AG20443 (cell line): ENCODE measurements at regions not wholly inside any gene's neighbourhood (a gene's known extent, or its start where the extent isn't known, plus 50 kb on each side); places are given as distances from the start of the nearest gene placed in this dataset.
"Not testable (repeated sequence)": the region's sequence is repeated elsewhere in the genome, so short reads cannot be mapped to it uniquely, and the experiment has no call there.

ENCODE experiments used
- DNase-seq: peaks from one replicate; pipeline ENCODE4 v3.0.0; 2012; ENCODE audit warnings: low spot score, mixed read lengths

DNA sequence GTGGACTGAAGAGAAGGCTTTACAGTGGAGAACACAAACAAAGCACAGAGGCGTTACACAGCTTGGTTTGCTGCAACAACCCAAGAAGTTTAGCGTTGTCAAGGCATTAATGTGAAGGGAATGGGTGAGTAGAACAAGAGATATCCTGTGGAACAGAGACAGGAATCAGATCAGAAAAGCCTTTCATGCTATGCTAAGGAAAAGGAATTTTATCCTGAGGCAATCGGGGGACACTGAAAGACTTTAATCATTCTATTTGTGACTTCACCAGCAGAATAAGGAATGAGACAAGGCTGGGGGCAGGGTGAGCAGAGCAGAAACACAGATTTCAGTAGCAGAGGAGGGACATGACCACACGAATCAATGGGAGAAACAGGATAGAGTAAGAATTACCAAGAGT is 600.7 kb downstream of the IRS1 start:
- no peak for DNase-seq

DNA sequence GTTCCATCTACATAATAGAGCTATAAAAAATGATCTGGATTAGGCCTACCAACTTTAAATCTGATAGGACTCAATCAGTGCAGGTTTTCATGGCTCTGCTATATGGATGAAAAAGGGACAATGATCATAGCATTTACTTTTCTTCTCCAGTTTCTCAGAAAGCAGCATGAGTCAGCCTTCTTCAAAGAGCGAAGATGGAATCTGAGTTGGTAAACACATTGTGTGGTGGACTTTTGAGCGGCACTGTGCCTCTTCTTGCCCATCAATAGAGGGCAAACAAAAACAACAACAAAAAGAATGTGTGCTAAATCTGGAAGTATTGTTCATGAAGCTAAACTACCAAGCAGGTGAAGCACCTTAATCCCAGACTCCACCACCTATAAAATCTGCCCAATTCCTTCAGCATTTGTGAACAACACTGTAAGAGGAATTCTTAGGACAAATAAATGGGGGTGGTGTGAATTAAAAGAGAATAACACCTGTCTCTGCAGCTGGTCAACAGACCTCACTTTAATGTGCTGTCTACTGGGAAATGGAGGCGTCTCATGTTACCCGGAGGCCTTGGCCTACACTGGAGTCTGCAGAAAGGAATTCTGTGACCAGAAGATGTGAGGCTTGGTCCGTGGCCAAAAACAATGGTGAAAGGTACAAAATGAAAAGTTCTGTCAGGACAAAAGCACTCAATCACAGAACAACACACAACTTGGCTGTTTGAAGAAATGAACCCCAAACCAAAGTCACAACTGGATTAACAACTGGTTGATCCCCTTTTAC is 609.0 kb downstream of the IRS1 start:
- DNase-seq, result no peak

DNA sequence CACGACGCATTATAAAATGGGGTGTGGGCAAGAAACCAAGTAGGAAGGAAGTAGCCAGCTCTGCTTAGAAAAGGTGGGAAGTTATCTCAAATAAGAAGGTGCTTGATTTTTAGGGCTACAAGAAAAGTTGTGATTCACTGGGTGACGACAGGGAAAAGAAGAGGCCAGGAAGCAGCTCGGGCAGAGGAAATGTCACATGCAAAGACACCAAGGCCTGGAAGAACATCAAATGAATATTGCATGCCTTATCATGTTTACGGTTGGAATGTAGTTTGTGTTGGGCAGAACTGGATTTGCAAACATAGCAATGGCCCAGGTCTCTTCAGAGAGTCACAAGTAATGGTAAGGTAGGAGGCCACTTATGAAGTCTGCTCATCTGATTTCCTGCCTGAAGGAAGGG is 610.6 kb downstream of the IRS1 start:
- no peak for DNase-seq

DNA sequence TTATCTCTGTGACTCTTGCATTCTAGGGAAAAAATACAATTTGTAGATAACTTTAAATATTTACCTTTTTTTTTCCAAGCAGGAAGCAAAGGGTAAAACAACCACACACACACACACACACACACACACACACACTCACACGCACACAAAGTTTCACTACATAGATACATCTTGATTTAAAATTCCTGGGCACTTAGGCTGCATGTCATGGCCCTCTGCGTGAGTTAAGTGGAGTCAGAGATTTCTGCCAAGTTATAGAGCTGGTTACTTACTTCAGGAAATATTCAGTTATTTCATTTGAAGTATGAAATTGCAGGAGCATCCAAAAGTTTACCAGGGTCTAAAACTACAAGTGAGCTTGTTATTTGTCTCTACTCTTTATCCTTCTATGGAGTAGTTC is 612.0 kb downstream of the IRS1 start:
- peak; percentile 57 for DNase-seq

DNA sequence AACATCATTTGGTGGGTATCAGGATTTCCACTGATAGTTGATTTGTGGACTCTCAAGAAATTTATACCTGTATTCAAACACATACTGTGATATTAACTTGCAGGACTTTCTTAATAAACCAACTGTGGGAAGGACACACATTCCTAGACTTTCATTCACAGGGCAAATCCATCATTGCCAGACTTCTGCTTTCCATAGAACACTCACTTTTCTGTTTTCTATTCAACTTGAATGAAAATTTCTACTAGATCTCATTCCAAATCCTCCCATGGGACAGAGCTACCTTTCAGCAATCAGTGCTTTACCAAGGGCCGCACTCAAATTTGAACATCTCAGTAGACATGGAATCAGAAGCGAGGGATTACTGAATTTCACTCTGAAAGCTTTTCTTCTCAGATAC is 612.5 kb downstream of the IRS1 start:
- no peak for DNase-seq

DNA sequence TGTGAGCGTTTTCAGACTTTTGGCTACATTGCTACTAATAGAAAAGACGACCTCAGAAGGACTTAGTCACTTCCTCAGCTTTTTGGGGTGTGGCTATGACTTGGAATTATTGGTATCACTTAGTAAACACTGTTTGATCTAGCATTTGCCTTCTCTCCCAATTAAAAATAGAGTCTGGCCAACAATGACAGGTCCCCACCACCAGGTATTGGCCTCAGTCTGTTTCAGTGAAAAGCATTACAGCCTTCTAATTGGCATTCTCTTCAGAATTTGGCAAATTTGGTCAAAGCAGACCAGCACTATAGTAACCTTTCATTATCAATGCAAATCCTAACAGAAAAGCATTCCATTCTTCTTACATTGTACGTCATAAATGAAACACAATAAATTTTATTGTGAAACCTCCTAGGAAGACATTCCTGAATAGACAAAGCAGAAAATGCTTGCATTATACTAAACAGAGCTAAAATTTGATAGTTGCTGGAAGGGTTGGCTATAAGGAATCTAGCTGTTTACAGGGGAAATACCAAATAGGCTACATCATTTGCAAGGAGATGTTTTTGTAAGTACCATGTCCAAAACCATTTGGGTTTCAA is 613.9 kb downstream of the IRS1 start:
- peak; percentile 64 for DNase-seq

DNA sequence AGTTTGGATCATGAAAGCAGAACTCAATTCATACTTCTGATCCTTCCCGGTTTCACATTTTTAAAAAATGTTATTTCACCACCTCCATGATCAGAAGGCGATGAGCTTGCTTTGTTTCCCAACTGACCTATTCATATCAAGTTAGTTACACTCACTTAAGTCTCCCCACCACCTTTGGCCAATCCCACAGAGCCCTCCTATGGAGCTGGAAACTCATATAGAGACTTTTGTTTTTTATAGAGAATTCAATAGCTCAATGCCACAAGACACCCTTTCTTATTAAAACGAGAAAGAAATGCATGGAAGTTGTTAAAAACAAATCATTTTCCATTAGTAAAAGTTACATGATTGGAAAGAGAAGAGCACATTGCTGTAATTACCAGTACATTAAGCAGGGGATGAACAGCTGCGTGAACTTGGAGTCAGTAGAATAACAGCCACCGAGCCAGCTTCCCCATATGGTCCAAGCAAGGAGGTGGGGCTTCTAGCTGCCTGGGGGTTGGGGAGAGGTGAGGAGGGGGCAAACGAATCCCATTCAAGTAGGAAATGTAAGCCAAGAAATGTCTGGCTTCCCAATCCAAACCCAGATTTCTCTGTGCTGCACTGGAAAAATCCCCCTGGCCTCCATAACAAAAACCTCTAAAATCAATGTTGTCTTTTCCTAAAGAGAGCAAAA is 614.5 kb downstream of the IRS1 start:
- peak; percentile 31 for DNase-seq

DNA sequence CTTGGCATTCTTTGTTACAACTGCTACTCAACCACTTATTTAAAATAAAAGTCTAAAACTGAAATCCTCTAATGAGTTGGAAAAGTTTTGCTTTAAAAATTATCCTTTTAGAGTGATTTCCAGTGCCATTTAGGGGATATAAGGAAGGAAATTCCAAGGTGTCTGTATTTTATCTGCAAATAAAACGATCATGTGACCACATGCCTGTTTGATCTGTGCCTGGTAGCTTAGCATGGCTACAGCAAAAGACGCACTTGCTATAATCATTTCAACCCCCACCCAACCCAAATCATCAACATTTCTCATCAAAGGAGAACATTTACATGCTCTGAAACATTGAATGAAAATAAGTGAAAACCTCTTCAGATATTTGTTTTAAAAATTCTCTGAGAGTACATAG is 615.1 kb downstream of the IRS1 start:
- DNase-seq, result no peak

DNA sequence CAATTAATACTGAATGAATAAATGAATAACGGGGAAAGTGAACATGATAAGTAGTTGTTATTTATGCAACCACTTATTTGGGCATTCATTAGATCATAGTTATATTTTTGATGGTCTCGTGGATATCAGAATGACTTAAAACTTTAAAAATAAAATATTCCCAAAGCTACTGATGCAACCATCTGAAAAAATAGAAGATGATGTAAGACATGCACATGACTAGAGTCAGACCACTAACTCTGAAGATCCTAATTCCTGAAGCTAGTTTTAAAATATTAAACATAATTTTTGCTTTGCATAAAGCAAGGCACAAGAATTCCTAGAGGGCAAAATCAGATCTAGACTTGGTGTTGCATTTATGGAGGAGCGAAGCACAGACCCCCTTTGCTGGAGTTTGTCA is 616.1 kb downstream of the IRS1 start:
- DNase-seq, result no peak

DNA sequence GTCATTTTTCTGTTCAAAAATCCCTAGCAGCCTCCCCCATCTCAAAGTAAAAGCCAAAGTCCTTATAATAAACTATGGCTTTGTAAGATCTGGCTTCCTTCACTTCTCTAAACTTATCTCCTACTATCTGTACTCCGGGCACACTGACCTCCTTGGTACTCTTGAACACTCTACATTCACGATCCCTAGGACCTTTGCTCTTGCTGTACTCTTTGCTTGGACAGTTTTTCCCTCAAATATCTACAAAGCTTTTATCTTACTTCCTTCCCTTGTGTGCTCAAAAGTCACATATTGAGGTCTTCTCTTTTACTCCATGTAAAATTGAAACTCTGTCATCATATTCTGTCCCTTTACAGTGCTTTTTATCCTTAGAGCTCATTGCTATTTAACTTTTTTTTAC is 616.6 kb downstream of the IRS1 start:
- no peak for DNase-seq

DNA sequence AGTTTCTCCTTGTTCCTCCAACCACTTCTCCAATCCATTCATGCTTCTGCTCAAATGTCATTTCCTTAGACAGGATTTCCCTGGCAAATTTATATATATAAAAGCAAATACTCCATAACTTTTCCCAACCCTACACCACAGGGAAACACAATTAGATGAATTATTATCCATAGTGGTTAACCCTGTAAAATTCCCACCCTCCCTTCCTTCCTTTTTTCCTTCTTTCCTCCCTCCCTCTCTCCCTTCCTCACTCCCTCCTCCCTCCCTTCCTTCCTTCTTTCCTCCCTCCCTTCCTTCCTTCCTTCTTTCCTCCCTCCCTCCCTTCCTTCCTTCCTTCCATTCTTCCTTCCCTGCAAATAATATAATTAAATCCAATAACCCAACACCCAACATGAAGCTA is 617.7 kb downstream of the IRS1 start:
- no peak for DNase-seq

DNA sequence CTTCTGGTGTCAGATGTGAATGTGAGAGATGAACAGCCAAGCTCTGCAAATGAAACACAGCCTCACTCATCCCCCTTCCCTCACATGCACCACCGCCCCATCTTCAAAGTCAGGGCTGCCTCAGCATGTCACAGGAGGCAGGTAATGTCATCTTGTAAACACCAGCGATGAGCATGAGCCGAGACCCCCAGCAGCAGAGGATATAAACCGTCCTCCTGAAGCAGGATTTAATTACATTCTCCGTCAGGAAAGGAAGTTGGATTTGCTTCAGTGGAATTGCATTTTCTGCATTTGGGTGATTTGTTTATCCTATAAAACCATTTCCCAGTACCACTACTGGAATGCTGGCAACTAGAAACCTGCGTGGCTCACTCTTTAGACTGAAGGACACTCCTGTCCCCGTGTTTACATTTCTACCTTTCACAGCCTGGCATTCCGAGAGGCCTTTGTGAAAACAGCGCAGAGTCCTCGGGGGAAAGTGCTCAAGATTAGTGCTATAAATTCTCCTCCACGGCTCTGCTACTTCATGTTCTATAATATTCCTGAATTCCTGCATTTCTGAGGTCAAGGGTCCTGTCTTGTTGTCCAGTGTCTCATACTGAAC is 619.2 kb downstream of the IRS1 start:
- DNase-seq, result no peak

DNA sequence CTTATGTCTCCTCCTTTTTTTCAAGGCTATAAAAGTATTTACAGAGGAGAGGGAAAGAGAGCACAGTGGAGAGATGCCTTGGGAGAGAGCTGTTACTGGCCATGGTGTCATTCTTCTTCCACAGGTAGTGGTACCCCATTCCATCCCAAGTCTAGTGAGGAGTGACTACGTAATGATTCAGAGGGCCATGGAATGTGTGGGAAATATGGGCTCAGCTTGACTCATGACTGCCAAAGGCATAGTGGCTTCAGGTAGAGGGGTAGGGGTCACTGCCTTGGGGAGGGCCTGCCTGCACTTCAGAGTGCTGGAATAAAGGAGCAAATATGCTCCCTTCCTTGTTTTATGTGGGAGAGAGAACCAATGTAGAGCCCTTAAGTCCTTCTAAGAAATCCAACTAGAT is 620.6 kb downstream of the IRS1 start:
- no peak for DNase-seq

DNA sequence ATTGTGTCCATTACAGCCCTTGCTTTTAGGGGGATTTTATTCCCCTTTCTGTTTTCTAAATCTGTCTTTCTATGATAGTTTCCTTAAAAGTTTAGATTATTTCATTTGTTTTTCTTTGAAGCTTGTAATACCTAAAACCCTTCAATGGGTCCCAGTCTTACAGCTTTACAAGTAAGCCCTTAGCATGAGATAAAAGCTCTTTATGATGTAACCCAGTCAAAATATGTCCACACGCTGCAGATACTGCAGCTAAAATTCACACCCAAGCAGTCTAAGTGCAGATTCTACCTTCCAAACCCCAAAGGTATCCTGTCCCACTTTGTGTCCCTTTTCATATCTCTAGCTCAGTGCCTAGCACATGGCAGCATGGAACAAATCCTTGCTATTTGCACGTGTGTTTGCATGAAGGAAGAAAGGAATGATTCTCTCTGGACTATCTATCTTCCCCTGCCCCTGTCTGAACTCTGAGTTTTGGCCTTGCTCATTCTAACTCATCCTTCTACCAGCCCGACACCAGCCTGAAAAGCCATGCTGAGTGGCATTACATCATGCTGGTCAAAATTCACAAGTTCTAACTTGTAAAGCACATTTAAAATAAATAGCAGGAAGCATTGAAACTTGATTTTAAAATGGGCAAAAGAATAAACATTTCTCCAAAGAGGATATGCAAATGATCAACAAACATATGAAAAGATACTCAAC is 623.2 kb downstream of the IRS1 start:
- no peak for DNase-seq

DNA sequence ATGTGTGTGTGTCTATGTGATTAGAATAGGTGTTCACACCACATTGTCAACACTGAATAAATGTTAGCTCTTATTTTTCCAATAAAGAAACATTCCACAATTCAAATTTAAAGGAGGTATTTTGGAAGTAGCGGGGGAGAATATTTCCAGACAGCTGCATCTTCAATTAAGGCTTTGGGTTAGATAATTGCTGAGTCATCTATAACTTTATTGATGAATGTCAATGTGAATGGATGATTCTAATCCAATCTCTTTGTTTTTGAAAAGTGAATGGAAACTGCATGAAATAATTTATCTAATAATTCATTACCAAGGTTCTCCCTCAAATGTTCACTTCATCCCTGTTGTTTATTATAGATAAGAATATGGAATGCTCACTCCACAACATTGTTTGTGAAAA is 625.2 kb downstream of the IRS1 start:
- no peak for DNase-seq

DNA sequence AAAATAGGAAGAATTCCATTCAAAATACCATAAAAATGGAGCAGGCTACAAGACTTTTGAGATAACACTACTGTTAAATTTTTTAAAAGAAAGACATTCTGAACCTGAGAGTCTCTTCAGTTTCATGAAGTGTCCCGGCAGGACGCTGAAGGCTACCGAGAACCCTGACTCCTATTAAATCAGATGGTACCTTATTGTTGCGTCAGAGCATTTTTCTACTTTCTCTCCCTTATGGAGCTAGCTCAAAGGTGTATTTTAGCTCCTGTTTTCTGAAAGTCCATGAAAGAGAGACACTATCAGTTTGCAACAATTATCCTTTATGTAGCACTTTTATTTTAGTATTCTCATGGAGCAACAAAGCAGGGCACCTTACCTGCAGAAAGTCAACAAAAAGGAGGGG is 626.7 kb downstream of the IRS1 start:
- no peak for DNase-seq

DNA sequence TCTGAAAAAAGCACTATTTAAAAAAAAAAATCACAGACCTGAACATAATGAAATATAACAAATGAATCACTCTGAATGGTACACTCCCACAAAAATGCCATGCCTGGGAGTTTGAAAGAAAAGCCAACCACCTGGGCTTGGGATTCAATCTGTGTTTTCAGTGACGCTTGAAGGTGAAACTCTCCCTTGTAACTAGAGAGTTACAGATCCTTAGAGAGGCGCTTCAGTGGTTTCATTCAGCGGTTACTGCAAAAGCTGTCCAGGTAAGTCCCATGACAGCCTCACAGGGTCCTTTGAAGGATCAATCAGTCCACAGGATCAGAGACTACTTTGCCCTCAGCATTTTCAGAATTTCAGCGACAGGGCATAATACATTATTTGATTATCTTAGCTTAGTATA is 627.3 kb downstream of the IRS1 start:
- no peak for DNase-seq

DNA sequence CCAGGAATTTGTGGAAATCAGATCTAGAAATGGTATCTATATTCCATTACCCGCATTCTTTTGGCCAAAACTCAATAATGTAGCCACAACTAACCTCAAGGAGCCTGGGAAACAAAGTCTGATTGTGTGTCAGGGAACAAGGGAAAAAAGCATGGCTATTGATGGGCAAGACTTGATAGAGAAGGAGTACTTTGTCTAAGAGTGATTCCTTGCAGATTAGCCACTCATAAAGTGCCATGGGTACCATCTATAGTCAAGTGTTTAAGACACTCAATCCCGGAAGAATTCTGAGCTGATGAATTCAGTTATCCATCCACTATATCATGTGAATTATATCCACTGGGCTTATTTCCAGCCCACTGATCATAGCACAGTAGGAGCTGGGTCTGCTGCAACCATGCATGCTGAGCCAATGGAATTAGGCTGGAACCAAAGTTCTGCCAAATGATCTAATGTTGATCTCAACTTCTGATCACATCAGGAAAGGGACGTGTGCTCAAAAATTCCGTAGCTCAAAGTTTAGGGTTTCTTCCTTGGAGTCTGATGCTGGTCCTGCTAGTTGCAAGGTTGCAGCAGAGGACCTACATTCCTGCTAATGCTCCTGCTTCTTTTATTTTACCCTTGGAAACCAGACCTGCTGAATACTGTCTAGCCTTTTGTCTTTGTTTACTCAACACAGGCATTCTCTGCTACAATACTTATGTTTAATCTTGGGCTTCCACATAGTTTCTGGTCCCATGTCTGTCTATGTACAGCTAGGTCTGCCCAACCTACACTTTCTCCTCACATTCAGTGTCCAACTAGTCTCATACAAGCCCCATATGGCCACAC is 629.7 kb downstream of the IRS1 start:
- no peak for DNase-seq

DNA sequence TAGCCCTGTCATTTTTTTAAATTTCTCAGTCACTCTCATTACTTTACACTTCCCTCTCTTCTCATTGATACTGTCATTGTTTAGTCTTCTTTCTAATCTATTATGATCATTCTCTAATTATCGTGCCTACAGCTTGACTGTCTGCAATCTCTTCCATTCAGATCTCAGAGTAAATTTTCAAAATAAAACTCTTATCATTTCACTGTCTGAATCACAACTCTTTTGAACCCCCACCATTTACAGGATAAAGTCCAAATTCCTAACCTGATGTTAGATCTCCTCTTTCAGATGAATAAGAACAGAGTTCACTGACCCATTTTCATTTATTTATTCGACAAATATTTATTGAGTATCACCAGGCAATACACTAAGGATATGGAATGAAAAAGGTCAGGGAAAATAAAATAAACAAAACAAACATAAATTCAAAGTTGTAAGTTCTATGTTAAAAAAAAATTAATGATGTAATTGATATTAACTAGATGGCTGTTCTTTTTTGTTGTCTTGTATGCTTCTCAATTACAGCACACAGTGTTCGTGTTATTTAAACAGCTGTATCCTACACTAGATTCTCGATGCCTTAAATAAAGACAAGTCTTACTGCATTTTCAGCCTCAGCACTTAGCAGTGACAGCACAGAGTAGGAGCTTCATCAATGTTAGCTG is 631.0 kb downstream of the IRS1 start:
- no peak for DNase-seq

DNA sequence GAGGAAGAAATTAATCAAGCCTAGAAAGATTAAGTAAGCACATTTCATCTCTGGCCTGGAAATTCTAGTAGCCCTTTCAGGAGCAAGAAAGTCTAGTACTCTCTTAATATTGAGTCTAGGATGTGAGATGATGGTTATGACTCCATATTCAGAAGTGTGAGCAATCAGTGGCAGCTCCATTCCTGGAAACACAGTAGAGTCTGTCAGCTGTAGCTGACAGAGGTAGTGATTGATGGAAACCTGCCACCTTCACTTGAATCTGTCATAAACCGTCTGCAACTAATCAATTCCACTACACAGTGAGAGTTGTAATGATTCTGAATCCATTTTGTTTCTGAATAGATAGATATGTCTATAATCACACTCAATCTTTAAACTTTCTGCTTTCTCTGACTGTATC is 635.1 kb downstream of the IRS1 start:
- DNase-seq, result no peak

DNA sequence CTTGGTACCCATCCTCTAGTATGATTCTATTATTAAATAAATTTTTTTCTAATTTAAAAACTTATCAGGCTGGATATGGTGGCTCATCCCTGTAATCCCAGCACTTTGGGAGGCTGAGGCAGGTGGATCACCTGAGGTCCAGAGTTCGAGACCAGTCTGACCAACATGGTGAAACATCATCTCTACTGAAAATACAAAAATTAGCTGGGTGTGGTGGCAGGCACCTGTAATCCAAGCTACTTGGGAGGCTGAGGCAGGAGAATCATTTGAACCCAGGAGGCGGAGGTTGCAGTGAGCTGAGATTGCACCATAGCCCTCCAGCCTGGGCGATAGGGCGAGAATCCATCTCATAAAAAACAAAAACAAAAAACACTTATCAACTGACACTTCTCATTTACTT is 639.0 kb downstream of the IRS1 start:
- not testable (repeated sequence) for DNase-seq
